ENCODE measurements at regions not wholly inside any gene's neighbourhood (a gene's known extent, or its start where the extent isn't known, plus 50 kb on each side); places are given as distances from the start of the nearest gene placed in this dataset.

- TF ChIP-seq, protein P1, sequence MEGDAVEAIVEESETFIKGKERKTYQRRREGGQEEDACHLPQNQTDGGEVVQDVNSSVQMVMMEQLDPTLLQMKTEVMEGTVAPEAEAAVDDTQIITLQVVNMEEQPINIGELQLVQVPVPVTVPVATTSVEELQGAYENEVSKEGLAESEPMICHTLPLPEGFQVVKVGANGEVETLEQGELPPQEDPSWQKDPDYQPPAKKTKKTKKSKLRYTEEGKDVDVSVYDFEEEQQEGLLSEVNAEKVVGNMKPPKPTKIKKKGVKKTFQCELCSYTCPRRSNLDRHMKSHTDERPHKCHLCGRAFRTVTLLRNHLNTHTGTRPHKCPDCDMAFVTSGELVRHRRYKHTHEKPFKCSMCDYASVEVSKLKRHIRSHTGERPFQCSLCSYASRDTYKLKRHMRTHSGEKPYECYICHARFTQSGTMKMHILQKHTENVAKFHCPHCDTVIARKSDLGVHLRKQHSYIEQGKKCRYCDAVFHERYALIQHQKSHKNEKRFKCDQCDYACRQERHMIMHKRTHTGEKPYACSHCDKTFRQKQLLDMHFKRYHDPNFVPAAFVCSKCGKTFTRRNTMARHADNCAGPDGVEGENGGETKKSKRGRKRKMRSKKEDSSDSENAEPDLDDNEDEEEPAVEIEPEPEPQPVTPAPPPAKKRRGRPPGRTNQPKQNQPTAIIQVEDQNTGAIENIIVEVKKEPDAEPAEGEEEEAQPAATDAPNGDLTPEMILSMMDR (conservative IDR thresholded peaks at IDR 0.05; ENCODE audit: low read length), result no peak
- TF ChIP-seq EZH2phosphoT487 (IDR thresholded peaks at IDR 0.05; ENCODE audit: borderline replicate concordance, low read depth, low read length), result no peak
Observed at GRCh38 chr13:56561327-56561726, 579.4 kb upstream of the PRR20A start.
